ENCODE measurements at regions not wholly inside any gene's neighbourhood (a gene's known extent, or its start where the extent isn't known, plus 50 kb on each side); places are given as distances from the start of the nearest gene placed in this dataset.

GRCh38 chr1:232894436-232894835 is 56.0 kb upstream of the NTPCR start:
- TF ChIP-seq, protein P1, sequence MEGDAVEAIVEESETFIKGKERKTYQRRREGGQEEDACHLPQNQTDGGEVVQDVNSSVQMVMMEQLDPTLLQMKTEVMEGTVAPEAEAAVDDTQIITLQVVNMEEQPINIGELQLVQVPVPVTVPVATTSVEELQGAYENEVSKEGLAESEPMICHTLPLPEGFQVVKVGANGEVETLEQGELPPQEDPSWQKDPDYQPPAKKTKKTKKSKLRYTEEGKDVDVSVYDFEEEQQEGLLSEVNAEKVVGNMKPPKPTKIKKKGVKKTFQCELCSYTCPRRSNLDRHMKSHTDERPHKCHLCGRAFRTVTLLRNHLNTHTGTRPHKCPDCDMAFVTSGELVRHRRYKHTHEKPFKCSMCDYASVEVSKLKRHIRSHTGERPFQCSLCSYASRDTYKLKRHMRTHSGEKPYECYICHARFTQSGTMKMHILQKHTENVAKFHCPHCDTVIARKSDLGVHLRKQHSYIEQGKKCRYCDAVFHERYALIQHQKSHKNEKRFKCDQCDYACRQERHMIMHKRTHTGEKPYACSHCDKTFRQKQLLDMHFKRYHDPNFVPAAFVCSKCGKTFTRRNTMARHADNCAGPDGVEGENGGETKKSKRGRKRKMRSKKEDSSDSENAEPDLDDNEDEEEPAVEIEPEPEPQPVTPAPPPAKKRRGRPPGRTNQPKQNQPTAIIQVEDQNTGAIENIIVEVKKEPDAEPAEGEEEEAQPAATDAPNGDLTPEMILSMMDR (conservative IDR thresholded peaks at IDR 0.05; ENCODE audit: low read length) = no peak
- no peak for TF ChIP-seq EZH2phosphoT487 (IDR thresholded peaks at IDR 0.05; ENCODE audit: borderline replicate concordance, low read depth, low read length)

All from OCI-LY7 (cell line).